Hepatocyte (in vitro differentiated cells): ENCODE measurements at regions not wholly inside any gene's neighbourhood (a gene's known extent, or its start where the extent isn't known, plus 50 kb on each side); places are given as distances from the start of the nearest gene placed in this dataset.

ENCODE experiments used
- EZH2 ChIP-seq: fragments of 200-600 bp; sonication (generic); IDR thresholded peaks from 2 replicates; pipeline ENCODE4 v1.6.1; 2016; ENCODE audit warnings: antibody characterized with exemption, mild to moderate bottlenecking, borderline replicate concordance
- EZH2phosphoT487 ChIP-seq: fragments of 200-600 bp; sonication (generic); IDR thresholded peaks from one replicate; pipeline ENCODE4 v1.6.1; 2018; ENCODE audit warnings: antibody characterized with exemption, mild to moderate bottlenecking, low read depth, moderate library complexity; ENCODE audit not compliant: unreplicated experiment, severe bottlenecking
- TF ChIP-seq, protein P1 (sequence below): fragments of 200-600 bp; sonication (generic); IDR thresholded peaks from 2 replicates; pipeline ENCODE4 v1.5.1; 2016; ENCODE audit warnings: antibody characterized with exemption, mild to moderate bottlenecking; ENCODE audit not compliant: poor library complexity

DNA sequence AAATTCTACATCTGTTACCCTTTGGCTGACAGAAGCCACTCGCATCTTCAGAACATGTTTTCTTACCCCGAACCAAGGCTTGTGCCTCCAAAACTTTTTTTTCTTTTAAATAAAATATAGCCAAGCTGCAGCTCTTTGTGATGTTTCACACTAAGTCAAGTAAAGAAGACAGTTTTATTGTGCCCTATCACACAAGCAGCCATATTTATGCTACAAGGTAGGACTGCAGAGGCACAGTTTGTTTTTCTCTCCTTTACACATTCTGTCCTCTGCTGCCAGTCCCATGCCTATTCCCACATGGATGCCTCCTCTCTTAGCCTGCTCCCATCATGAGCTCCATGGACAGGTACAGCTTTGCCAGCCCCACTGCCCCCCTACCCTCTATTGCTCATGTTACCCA lies 219.6 kb upstream of the THUMPD2 start:
- TF ChIP-seq EZH2phosphoT487, result no peak
- TF ChIP-seq, protein P1, sequence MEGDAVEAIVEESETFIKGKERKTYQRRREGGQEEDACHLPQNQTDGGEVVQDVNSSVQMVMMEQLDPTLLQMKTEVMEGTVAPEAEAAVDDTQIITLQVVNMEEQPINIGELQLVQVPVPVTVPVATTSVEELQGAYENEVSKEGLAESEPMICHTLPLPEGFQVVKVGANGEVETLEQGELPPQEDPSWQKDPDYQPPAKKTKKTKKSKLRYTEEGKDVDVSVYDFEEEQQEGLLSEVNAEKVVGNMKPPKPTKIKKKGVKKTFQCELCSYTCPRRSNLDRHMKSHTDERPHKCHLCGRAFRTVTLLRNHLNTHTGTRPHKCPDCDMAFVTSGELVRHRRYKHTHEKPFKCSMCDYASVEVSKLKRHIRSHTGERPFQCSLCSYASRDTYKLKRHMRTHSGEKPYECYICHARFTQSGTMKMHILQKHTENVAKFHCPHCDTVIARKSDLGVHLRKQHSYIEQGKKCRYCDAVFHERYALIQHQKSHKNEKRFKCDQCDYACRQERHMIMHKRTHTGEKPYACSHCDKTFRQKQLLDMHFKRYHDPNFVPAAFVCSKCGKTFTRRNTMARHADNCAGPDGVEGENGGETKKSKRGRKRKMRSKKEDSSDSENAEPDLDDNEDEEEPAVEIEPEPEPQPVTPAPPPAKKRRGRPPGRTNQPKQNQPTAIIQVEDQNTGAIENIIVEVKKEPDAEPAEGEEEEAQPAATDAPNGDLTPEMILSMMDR, result no peak
- no peak for TF ChIP-seq EZH2
